ENCODE measurements at regions not wholly inside any gene's neighbourhood (a gene's known extent, or its start where the extent isn't known, plus 50 kb on each side); places are given as distances from the start of the nearest gene placed in this dataset.

- DNase-seq (ENCODE audit: low spot score), result no peak
- WGBS (ENCODE audit: low lambda C conversion rate), result 2% methylated on average over 2 of the region's 2 CpGs
- no peaks in the 10 kb centered on the region for H3K79me2 ChIP-seq (ENCODE audit: insufficient read depth, low read length)
- FAIRE-seq, result no peak
- H2AFZ ChIP-seq (ENCODE audit: low read length), result no peak overlapping the region
- H3K4me2 ChIP-seq (ENCODE audit: low read depth, low read length), result no peak overlapping the region
- H3K4me1 ChIP-seq (ENCODE audit: insufficient read depth, low read length), result no peaks in the 10 kb centered on the region
- intact Hi-C loops (cut with micrococcal nuclease; ENCODE audit: unreplicated experiment) (no loop called here), in situ Hi-C loops (cut with HindIII; ENCODE audit: extremely low pct_ligation_motif_present, low pct_unique_long_range_greater_than_20kb) (no loop called here)
- CTCF ChIA-PET (ENCODE audit: low intra/inter-chr PET ratio, low total read pairs), result no interaction called here
- ATAC-seq, result no peak
- no peaks in the 10 kb centered on the region for H3K36me3 ChIP-seq (replicated peaks in 1 of 2; ENCODE audit: control insufficient read depth in 1 of 2, insufficient read depth in 2 of 2, low read length in 2 of 2)
- POLR2A ChIA-PET, result no interaction called here
- no peaks in the 10 kb centered on the region for H3K27me3 ChIP-seq (ENCODE audit: control insufficient read depth in 1 of 2, insufficient read depth in 2 of 2, low read length in 2 of 2)
- no peak overlapping the region for H3K4me3 ChIP-seq (replicated peaks in 1 of 3; ENCODE audit: insufficient read depth in 1 of 3, low read depth in 2 of 3, low read length in 3 of 3)
- H3K9ac ChIP-seq (ENCODE audit: insufficient read depth, low read depth, low read length), result no peak overlapping the region
- no peaks in the 10 kb centered on the region for H3K9me3 ChIP-seq (ENCODE audit: low read length)
- no peak for TF ChIP-seq DPF2 (CRISPR knock-in tag; IDR thresholded peaks at IDR 0.05; ENCODE audit: borderline replicate concordance, low read depth)
- no peak for TF ChIP-seq IKZF1 (IDR thresholded peaks at IDR 0.05)
- TF ChIP-seq FIP1L1 (IDR thresholded peaks at IDR 0.05; ENCODE audit: borderline replicate concordance, insufficient read depth, low read depth, low read length), result no peak
- no peak for TF ChIP-seq LCORL (IDR thresholded peaks at IDR 0.05)
- TF ChIP-seq LCORL (CRISPR knock-in tag; IDR thresholded peaks at IDR 0.05), result no peak
- TF ChIP-seq TRIM24 (CRISPR knock-in tag; IDR thresholded peaks at IDR 0.05), result no peak
- TF ChIP-seq CENPX (CRISPR knock-in tag; IDR thresholded peaks at IDR 0.05), result no peak
- no peak for TF ChIP-seq MXD1 (CRISPR knock-in tag; IDR thresholded peaks at IDR 0.05)
- no peak for TF ChIP-seq ARID3A (IDR thresholded peaks at IDR 0.05; ENCODE audit: low read depth, low read length)
- TF ChIP-seq WIZ (CRISPR knock-in tag; IDR thresholded peaks at IDR 0.05), result no peak
- TF ChIP-seq RARA (CRISPR knock-in tag; IDR thresholded peaks at IDR 0.05), result no peak
- no peak for TF ChIP-seq HOXA3 (CRISPR knock-in tag; IDR thresholded peaks at IDR 0.05)
- TF ChIP-seq SRY (CRISPR knock-in tag; IDR thresholded peaks at IDR 0.05), result no peak
- TF ChIP-seq DRAP1 (CRISPR knock-in tag; IDR thresholded peaks at IDR 0.05), result no peak
- TF ChIP-seq SMARCE1 (IDR thresholded peaks at IDR 0.05; ENCODE audit: borderline replicate concordance), result no peak
- no peak for TF ChIP-seq ATF6 (CRISPR knock-in tag; conservative IDR thresholded peaks at IDR 0.05)
- no peak for TF ChIP-seq KLF15 (CRISPR knock-in tag; IDR thresholded peaks at IDR 0.05; ENCODE audit: borderline replicate concordance)
- TF ChIP-seq ZMYM2 (CRISPR knock-in tag; IDR thresholded peaks at IDR 0.05), result no peak
- H4K20me1 ChIP-seq (ENCODE audit: insufficient read depth, low read length), result no peaks in the 10 kb centered on the region
- no TSS peak for BruUV-seq (replicated peaks)
- no peak overlapping the region for H3K27ac ChIP-seq (ENCODE audit: extremely low read length, insufficient read depth, low read length)
Measured at GRCh38 chr14:87153391-87153790, 839.6 kb downstream of the GALC start.
